Daoy (cell line): ENCODE measurements at regions not wholly inside any gene's neighbourhood (a gene's known extent, or its start where the extent isn't known, plus 50 kb on each side); places are given as distances from the start of the nearest gene placed in this dataset.

Source experiments
- DNase-seq: peaks from one replicate; pipeline ENCODE4 v3.0.0-alpha.2; 2015; ENCODE audit warnings: low read depth

DNA sequence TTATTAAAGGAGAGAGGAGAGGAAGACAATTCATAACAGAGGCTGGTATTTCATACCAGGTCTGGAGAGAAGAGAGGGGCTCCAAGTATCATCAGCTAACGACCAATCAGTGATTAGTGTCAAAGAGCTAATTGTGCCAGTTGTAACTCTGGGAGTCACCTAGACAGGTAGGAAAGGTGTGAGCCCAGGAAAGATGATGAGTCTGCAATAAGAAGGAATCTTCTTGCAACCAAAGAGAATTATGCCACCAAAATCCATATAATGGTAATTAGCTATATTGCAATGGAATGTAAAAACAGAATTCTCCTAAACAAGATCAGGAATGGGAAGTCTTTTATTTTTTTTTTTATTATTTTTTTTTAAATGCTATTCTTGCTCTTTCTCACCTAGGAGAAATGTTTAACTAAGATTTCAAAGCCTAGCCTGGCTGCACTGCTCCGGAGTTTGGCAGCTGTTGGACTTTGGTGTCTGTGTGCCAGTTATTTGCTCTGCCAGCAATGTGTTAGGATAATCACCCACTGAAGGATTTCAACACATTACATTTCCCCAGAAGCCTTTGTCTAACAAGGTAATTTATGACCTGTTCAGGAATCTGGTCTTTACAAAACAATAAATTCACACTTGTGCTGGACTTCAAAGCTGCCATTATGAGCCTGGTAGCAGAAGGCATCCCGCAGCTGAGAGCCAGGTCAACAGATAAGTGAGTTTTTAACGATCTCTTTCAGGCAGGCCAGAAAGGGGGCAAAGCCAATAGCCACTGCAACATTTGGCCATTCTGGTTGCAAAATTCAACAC is 89.4 kb downstream of the FOXB1 start:
- DNase-seq: no peak

DNA sequence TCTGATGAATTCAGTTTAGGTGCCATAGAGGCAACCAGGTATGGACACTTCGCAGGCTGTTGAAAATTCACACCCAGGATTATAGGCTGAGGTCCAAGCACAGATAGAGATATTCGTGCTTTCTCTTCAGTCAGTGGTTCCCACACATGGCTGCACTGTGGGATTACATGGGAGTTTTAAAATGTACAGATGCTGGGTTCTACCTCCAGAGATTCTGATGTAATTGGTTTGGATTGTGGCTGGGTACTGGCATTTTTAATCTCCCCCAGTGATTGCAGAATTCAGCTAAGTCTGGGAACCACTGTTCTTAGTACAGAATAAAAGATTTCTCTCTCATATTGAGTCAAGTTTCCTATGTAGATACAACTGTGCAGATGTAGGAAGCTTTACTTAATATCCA is 91.6 kb downstream of the FOXB1 start:
- no peak for DNase-seq

DNA sequence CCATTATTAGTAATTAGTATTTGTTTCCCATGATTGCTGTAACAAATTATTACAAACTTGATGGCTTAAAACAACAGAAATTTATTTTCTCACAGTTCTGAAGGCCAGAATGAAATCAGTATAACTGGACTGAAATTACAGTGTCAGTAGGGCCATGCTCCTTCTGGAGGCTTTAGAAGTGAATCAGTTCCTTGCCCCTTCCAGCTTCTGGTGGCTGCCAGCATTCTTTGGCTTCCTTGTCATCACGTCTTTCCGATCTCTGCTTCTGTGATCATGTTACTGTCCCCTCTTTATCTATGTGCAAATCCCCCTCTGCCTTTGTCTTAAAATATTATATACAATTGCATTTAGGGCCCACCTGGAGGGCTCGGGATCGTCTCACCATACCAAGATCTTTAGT is 92.0 kb downstream of the FOXB1 start:
- DNase-seq: peak; percentile 32

DNA sequence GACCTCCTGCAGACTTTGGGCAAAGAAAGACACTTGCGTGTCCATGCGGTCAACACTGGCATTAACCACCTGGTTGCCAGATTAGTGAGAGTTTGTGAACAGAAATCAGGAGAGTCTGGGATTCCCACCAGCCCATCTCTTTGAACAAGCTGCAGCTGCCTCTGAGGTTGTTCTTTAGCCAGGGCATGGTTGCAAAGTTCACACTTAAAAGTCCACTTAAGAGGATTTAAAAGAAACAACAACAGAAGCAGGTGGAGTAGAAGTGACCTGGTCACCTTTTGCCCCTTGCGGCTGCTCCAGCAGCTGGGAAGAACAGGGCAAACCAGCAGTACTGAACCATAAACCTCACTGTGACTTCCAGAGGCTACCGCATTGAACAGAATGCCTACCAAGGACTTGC is 97.3 kb downstream of the FOXB1 start:
- no peak for DNase-seq

DNA sequence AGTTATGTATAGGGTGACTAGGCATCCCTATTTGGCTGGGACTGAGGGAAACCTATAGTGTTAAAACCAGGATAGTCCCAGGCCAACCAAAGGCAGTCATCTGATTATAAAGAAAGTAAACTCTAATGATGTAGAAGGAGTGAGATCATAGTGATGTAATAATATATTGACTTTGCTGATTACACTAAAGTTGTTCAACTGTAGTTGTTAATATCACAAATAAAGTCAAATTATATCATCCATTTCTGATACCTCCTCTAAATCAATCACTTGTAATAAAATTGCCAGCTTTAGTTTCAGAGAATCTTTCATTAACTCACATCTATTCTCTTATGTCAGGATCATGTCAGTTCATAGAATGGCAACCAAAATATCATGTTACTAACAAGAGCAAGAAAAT is 98.6 kb downstream of the FOXB1 start:
- no peak for DNase-seq

DNA sequence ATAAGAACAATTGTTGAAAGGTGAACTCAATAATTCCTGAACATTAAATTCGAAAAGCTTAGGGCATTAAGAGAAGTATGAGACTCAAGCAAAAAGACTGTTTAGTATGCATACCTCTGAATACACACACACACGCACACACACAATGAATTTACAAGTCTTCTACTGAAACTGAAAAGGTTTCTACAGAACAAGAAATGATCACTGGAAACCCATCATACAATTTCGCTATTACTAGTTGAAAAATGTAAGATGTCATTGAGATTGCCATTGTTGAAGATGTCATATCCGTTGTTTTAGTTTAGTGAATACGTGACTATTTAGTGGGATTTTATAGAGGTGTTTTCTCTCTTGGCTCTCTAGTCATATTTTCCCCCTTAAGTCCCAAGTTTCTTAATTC is 106.8 kb downstream of the FOXB1 start:
- no peak for DNase-seq

DNA sequence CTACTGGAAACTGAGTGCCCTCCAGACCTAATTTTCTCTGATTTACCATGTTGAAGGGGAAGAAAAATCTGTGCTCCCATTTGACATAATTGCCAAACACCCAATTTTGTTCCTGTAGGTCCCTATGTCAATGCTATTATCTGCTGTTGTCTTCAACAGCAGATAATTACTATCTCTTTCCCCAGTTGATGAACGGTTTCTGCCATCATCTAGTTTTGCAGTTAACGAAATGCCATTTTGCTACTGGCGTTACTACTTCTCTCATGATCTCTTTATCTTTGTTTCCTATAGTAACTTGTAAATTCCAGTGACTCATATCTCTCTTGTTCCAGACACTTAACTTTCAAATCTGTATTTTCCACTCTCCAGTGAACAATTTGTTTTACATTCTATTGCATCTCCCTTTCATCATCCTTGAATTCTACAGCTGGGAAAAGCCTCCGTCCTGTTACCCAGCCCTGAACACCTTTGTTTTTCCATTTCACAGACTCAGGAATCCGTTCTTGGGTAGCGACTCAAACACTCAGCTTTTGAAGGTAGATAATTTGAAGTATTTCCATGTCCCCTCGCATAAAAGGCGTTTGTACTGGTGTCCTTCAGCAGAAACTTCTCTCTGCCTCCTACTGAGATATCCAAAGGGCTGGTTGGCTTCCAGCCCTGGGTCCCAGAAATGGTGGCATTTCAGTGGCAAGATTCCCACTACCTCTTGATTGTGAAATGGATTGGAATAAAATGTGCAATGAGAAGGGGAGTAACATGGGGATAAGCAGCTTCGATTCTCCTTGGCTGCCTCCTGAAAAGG is 111.7 kb downstream of the FOXB1 start:
- peak; percentile 25 for DNase-seq

DNA sequence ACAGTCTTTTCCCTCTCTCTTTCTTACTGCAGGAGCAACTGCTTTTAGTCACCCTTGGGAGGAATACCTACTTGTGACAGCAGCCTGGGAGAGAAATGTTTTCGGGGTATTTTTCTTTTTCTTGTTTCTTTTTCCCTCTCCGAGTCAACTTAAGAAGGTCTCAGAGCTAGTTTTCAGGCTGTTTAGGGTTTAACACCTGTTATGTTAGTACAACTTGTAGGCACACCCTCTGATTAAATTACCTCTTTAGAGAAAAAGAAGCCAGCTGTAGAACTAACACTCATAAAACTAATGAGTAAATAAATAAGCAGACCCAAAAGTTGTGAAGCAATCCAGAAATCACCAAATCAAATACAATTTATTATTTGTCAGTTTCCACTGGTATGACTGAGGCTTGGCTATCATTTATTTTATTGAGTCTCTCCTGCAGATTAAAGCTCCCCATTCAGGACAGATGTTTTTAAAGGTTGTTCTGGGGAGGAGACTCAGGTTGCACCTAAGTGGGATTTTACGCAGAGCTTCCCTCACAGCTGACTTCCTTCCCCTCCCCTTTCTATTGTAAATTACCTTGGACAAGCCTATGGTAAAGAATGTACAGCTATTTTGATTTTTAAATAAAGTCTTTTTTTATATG is 112.5 kb downstream of the FOXB1 start:
- DNase-seq: no peak

DNA sequence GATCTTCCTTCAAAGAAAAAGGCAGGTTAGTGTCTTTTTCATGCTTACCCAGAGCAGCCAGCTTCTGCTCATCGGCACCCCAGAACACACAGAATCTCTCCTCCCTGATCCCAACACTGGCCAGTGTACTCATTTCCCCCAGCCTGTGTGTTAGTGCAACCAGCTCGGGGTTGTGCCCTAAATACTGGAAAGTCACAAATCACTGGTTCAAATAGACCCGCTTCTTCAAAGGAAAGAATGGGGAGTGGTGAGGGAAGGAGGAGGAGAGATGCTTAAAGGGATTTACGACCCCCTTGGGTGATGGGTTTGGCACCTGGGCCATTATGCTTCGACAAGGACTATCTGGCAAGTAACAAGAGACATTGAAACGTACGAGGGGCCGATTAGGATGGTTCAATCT is 114.0 kb downstream of the FOXB1 start:
- DNase-seq: no peak

DNA sequence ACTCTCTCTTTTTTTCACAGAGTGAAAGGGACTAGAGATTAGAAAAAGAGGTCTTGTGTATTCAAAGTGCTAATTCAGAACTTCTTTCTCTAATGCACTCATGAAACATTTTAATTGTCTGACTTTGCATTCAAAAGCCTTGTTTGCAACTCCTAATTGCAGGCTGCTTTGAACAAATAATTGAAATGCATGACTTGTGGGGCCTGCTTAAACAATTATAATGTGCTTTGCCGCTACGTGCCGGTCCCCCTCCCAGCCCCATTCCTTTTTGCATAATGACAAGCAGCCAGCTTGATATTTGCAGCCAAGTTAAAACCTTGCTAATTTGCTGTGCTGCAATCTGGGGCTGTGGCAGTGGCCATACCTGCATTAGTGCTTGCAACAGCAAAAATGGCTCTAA is 114.5 kb downstream of the FOXB1 start:
- DNase-seq: no peak

DNA sequence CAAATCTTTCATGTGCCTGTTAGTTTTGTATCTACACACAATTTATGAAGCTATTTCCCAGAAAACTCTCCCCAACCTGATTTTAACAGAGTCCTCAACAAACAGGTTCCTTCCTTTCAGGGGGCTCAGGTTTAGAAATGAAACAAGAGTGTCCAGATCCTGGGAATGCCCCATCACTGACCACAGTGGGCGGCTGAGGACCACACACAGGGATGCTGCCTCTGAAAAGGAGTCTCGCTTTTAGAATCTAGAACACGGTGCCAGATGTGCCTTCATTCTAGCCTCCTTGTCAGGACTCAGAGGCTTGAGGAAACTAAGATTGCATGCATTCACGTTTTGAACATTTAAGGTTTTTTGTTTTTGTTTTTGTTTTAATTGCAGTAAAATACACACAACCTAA is 115.0 kb downstream of the FOXB1 start:
- no peak for DNase-seq

DNA sequence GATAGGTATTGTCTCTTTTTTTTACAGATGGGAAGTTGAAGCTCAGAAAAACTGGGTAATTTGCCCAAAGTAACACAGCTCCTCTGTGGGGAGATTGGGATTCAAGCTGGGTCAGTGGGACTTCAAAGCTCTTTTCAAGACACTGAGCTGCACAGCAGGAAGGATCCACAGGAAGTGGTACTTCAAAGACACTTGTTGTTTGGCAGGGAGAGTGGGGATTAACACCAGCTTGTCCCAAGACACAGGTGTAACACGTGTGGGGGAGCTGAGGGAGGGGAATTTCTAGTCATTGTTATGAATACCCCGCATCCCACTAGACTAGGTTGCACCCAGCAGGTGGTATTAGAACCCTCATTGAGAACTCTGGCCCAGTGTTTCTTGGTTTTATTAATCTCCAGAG is 116.0 kb downstream of the FOXB1 start:
- no peak for DNase-seq

DNA sequence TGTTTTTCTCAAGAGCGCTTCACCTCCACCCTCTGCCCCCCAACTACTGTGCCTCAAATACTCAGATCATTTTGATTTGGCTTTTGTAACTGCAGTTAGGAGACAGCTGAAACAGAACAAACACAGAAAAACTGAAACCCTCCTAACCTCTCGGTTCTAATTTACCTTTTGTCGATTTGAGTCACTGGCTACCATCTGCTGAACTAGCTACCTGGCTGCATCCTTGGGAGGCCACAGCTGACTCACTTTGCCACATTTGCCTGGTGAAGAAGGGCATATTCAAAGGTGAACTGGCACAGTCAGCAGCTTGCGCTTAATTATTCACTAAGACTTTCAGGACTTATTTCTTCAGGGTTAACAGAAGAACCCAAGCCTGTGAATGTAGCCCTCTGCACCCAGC is 117.7 kb downstream of the FOXB1 start:
- no peak for DNase-seq

DNA sequence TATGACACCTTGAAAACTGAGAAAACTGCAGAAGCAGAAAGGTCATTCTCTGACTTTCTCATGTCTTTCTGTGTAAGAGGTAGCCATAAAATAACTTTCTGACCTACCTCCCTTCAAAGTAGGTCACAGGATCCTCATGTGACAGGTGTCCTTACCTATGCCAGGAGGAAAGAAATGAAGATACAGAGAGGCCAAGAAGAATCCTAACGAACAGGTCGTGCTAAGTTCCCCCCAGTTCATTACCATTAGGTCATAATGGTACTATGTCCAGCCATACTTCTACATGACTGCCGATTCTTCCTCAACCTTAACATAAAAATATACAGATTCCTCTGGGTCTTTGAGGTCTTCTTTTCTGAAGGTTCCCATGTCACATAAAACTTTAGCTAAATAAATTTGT is 118.6 kb downstream of the FOXB1 start:
- no peak for DNase-seq

DNA sequence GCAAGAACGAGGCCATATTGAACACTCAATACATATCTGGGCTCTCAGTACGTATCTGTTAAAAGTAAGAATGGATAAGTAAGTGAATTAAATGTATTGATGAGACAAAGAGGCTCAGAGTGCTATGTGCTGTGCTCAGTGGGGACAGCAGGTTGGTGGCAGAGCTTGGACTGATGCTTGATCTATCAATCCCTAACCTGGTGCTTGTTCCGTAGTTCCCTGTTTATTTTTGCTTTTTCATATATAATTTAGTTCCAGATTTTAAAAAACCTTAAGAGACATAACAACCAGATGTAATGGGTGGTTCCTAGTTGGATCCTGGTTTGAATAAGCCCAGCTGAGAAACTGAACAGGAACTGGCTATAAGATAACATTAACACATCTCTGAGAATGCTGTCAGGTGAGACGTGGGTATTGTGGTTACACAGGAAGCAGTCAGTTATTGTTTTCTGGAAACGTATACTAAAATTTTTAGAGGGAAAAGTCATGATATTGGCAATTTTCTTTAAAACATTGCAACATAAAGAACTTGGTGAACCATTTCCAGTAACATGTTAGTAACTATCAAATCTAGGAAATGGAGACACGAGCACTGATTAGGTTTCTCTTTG is 120.5 kb downstream of the FOXB1 start:
- DNase-seq: no peak

DNA sequence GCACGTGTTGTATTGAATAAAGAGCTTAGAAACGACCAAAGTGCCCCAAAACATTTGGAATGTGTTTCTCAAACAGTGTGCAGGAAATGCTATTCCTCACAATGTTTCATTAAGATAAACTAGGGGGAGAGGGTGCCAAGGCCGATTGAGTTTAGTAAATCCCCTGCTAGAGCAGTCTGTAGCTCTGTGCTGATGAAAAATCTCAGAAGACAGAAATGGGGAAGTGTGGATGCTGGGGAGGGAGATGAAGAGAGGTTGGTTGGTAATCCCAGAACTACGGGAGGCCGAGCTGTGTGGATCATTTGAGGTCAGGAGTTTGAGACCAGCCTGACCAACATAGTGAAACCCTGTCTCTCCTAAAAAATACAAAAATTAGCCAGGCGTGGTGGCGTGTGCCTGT is 121.2 kb downstream of the FOXB1 start:
- DNase-seq: no peak

DNA sequence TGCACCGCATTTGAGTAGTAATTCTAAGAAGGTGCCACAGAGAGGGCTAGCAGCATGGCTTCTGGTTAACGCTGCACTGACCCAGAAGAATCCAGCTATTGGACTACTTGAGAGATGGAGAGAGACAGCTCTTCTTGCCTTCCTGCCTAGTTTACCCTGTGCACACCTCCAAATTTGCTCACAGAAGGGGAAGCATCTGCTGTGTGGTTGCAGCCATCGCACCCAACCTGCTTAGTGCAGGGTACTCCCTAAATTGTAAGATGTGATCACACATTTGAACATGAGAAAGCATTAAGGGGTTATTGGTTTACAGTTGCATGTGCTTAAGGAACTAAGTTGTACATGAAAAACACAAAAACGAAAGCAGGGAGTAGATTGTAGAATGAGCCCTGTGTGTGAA is 122.1 kb downstream of the FOXB1 start:
- DNase-seq: no peak

DNA sequence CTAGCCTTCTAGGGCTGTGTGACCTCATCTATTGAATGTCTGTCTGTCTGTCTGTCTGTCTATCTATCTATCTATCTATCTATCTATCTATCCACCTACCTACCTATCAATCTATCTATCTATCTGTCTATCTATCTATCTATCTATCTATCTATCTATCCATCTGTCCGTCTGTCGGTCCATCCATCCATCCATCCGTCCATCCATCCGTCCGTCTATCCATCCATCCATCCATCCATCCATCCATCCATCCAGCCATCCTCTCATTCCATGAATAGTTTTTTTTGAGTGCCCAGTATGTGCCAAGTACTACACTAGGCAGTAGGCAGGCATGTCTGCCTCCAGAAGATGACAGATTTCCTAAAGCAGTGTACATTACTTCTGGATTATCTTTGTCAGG is 122.5 kb downstream of the FOXB1 start:
- DNase-seq: no peak

DNA sequence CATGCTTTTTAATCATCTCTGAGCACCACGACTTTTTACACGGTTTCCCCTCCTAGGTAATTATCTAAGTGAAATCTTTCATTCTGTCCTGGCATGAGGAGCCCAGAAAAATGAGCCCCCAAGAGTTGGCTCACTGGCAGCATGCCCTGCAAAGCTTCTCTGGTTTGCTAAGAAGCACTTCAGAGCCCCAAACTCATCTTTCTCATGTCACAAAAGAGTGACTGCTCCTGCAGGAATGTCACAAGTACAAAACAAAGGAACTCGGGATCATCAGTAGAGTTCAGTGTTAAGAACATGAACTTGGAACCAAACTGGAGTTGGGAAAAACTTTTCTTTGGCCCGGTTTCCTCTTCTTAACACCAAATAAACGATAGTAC is 123.9 kb downstream of the FOXB1 start:
- no peak for DNase-seq

DNA sequence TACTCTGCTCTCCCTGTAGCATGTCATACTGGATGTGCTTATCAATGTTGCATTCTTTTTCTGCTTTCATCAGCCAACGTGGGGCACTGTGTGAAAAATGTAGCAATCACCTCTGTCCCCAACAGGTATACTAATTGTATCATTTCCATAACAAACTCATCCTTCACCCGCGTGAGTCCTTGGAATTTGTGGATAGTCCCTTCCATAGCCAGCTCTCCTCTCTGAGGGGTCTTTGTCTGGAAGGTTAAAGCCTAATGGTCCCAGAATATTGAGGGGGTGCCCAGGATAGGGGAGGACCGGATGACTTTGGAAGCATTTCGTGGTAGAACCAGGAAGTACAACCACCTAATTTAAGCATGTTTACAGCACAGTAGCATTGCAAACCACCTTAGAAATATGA is 124.6 kb downstream of the FOXB1 start:
- DNase-seq: no peak

DNA sequence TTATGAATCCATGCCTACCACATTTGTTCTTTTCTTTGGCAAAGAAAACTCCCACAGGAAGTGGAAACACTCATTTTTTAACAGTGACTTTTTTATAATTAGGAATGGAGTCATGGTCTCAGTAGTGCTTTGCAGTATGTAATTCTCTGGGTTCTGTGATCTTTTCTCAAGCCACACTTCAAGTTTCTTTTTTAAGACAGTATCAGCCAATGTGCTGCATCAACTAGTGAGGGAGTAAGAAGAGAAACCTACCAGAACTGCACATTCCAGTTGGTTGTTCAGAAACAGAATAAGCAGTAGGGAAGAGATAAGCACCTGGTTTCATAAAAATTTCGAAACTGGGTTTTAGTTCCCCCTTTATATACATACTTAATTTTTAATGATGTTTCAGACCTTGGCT is 126.3 kb downstream of the FOXB1 start:
- no peak for DNase-seq

DNA sequence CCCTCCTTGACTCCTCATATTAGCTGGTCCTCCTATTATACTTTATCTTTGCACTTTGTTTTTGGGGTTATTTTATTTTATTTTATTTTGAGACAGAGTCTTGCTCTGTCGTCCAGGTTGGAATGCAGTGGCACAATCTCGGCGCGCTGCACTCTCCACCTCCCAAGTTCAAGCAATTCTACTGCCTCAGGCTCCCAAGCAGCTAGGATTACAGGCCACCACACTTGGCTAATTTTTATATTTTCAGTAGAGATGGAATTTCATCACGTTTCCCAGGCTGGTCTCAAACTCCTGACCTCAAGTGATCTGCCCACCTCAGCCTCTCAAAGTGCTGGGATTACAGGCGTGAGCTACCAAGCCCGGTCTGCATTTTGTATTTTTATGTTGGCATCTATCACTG is 126.7 kb downstream of the FOXB1 start:
- DNase-seq: no peak

DNA sequence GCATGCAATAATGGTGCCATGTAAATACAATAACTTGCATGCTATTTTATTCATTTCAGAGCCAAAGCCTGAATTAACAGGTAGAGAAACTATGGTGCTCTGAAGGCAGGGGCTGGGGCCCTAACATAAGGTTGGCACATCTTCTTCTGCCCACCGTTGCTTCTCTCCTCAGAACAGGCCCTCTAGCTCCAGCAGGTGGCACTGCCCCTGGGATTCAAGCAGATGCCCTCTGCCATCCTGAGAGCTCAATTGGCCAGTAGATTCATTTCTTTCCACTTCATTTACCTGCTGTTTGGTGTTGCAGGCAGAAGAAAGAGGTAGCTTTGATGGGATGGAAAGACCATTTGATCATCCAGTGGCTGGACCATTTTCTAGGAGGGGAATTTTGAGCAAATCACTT is 130.5 kb downstream of the FOXB1 start:
- peak; percentile 16 for DNase-seq
